ENCODE measurements at regions not wholly inside any gene's neighbourhood (a gene's known extent, or its start where the extent isn't known, plus 50 kb on each side); places are given as distances from the start of the nearest gene placed in this dataset.

DNA sequence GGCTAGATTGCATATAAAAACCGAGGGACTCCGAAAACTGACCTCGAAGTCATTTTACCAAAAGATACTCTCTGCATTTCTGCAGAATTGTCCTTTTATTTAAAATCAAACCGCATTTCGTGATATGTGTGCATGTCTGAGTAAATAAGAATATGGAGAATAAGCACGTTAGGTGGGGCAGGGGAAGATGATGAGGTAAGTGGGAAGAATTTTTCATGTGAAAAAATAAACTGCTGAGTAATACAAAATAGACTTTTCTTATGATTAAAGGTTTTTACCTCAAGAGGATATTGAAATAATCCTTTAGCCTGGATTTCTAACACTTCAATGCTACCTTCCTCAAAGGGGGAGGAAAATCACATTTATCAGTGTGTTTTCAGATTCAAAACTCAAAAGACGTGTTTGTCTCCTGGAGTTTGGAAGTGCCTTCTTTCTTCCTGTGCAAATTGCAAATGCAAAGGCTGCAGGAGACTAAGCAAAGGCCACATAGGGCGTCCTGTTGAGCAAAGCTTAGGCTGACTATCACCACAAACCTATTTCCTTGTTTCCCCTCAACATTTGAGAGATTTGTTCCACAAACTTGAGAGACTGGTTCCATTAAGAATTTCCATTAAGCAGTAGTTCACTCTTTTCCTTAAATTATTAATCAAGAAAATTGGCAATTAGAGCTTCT, 813.5 kb downstream of the MCTP2 start:
- TF ChIP-seq, protein P1, sequence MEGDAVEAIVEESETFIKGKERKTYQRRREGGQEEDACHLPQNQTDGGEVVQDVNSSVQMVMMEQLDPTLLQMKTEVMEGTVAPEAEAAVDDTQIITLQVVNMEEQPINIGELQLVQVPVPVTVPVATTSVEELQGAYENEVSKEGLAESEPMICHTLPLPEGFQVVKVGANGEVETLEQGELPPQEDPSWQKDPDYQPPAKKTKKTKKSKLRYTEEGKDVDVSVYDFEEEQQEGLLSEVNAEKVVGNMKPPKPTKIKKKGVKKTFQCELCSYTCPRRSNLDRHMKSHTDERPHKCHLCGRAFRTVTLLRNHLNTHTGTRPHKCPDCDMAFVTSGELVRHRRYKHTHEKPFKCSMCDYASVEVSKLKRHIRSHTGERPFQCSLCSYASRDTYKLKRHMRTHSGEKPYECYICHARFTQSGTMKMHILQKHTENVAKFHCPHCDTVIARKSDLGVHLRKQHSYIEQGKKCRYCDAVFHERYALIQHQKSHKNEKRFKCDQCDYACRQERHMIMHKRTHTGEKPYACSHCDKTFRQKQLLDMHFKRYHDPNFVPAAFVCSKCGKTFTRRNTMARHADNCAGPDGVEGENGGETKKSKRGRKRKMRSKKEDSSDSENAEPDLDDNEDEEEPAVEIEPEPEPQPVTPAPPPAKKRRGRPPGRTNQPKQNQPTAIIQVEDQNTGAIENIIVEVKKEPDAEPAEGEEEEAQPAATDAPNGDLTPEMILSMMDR (IDR thresholded peaks at IDR 0.05; ENCODE audit: borderline replicate concordance, extremely low read depth, low read length, poor library complexity, severe bottlenecking): no peak
- no peak for TF ChIP-seq EZH2 (IDR thresholded peaks at IDR 0.05; ENCODE audit: borderline replicate concordance, low read depth, low read length, severe bottlenecking)
